ENCODE measurements at regions not wholly inside any gene's neighbourhood (a gene's known extent, or its start where the extent isn't known, plus 50 kb on each side); places are given as distances from the start of the nearest gene placed in this dataset.
"Not testable (repeated sequence)": the region's sequence is repeated elsewhere in the genome, so short reads cannot be mapped to it uniquely, and the experiment has no call there.

- DNase-seq (ENCODE audit: missing footprints) (no peak), ATAC-seq (peak; percentile 74)
- intact Hi-C loops (cut with DNase I), result no loop called here
Measured at GRCh38 chr20:5696011-5696559, 54.1 kb upstream of the SHLD1 start.

GRCh38 chr20:5691918-5692618 lies 58.1 kb upstream of the SHLD1 start:
- intact Hi-C loops (cut with DNase I), result no loop called here
- DNase-seq (ENCODE audit: missing footprints) (no peak), ATAC-seq (no peak)

- no peak for DNase-seq (ENCODE audit: missing footprints)
- intact Hi-C loops (cut with DNase I), result no loop called here
- no peak for ATAC-seq
Measured at GRCh38 chr20:5689463-5689862, 60.7 kb upstream of the SHLD1 start.

GRCh38 chr20:5688431-5688972 lies 61.7 kb upstream of the SHLD1 start:
- intact Hi-C loops (cut with DNase I), result no loop called here
- DNase-seq (ENCODE audit: missing footprints) (peak; percentile 69), ATAC-seq (peak; percentile 47)

GRCh38 chr20:5687884-5688283 lies 62.3 kb upstream of the SHLD1 start:
- ATAC-seq, result no peak
- DNase-seq (ENCODE audit: missing footprints), result no peak
- intact Hi-C loops (cut with DNase I), result no loop called here

- intact Hi-C loops (cut with DNase I), result no loop called here
- ATAC-seq (no peak), DNase-seq (ENCODE audit: missing footprints) (no peak)
Measured at GRCh38 chr20:5686384-5687105, 63.7 kb upstream of the SHLD1 start.

GRCh38 chr20:5682556-5682955 lies 67.6 kb upstream of the SHLD1 start:
- intact Hi-C loops (cut with DNase I); ATAC-seq; DNase-seq (ENCODE audit: missing footprints): not testable (repeated sequence)

- intact Hi-C loops (cut with DNase I), result no loop called here
- DNase-seq (ENCODE audit: missing footprints), result no peak
- no peak for ATAC-seq
Measured at GRCh38 chr20:5680192-5680591, 69.4 kb upstream of the GPCPD1 start.

- intact Hi-C loops (cut with DNase I), result no loop called here
- DNase-seq (ENCODE audit: missing footprints), result no peak
- ATAC-seq, result no peak
Measured at GRCh38 chr20:5678777-5679176, 68.0 kb upstream of the GPCPD1 start.

GRCh38 chr20:5677944-5678343 lies 67.1 kb upstream of the GPCPD1 start:
- ATAC-seq; intact Hi-C loops (cut with DNase I); DNase-seq (ENCODE audit: missing footprints): not testable (repeated sequence)

GRCh38 chr20:5677389-5677788 lies 66.6 kb upstream of the GPCPD1 start:
- intact Hi-C loops (cut with DNase I), result no loop called here
- DNase-seq (ENCODE audit: missing footprints) (no peak), ATAC-seq (no peak)

- intact Hi-C loops (cut with DNase I), result no loop called here
- ATAC-seq, result peak; percentile 63
Measured at GRCh38 chr20:5675103-5676091, 64.6 kb upstream of the GPCPD1 start.

GRCh38 chr20:5674176-5674660 lies 63.4 kb upstream of the GPCPD1 start:
- ATAC-seq, result peak; percentile 60
- intact Hi-C loops (cut with DNase I), result no loop called here

More at GRCh38 chr20:5675103-5676091, 64.6 kb upstream of the GPCPD1 start:
- DNase-seq (ENCODE audit: missing footprints), result no peak

GRCh38 chr20:5670874-5671273 lies 60.1 kb upstream of the GPCPD1 start:
- ATAC-seq (no peak), DNase-seq (ENCODE audit: missing footprints) (no peak)
- intact Hi-C loops (cut with DNase I), result no loop called here

More at GRCh38 chr20:5674176-5674660, 63.4 kb upstream of the GPCPD1 start:
- no peak for DNase-seq (ENCODE audit: missing footprints)

- intact Hi-C loops (cut with DNase I), result no loop called here
Measured at GRCh38 chr20:5670036-5670536, 59.3 kb upstream of the GPCPD1 start.

GRCh38 chr20:5668529-5668868 lies 57.7 kb upstream of the GPCPD1 start:
- no peak for ATAC-seq
- intact Hi-C loops (cut with DNase I), result no loop called here

More at GRCh38 chr20:5670036-5670536, 59.3 kb upstream of the GPCPD1 start:
- no peak for DNase-seq (ENCODE audit: missing footprints)
- no peak for ATAC-seq

GRCh38 chr20:5667705-5668528 lies 57.1 kb upstream of the GPCPD1 start:
- intact Hi-C loops (cut with DNase I), result no loop called here
- DNase-seq (ENCODE audit: missing footprints), result no peak
- ATAC-seq, result no peak

More at GRCh38 chr20:5668529-5668868, 57.7 kb upstream of the GPCPD1 start:
- no peak for DNase-seq (ENCODE audit: missing footprints)
